ENCODE measurements at regions not wholly inside any gene's neighbourhood (a gene's known extent, or its start where the extent isn't known, plus 50 kb on each side); places are given as distances from the start of the nearest gene placed in this dataset.

DNA sequence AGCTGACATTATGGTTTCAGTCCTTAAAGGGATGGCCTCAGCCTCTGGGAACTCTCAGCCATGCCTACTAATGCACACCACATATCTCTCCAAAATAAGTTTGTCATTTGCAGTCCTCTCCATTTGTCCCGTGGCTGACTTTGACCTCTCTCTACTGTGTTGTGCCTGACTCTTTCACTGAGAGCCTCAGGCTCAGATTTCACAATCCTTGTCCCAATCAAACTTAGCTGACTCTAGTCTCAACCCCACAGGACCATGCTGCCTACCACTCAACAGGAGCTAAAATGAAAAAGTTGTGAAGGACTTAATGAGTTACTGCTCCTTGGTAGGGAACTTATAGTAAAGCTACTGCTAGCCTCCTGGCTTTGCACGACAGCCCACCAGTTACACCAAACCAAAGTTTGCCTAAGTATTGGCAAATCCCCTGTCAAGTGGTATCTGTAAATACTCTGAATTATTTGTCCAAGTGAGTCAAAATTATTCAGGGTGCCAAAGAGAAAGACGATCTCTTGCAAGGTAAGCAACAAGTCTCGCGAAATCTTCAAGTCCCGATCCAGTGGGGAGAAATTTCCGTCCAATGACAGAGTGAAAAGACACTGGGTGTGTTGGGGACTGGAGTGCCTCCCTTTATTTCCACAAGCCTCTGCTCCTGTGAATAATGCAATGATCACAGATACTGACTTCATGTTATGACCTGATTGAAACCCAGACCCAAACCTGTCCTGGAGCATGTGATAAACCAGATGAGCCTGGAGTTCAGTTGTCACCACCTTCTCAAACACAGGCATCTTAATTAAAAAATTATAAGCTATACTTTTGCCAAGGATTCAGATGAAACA, 124.4 kb upstream of the FOXQ1 start:
- H3K4me3 ChIP-seq: no peak overlapping the region
- H3K9me3 ChIP-seq: no peaks in the 10 kb centered on the region
- TF ChIP-seq, protein P1, sequence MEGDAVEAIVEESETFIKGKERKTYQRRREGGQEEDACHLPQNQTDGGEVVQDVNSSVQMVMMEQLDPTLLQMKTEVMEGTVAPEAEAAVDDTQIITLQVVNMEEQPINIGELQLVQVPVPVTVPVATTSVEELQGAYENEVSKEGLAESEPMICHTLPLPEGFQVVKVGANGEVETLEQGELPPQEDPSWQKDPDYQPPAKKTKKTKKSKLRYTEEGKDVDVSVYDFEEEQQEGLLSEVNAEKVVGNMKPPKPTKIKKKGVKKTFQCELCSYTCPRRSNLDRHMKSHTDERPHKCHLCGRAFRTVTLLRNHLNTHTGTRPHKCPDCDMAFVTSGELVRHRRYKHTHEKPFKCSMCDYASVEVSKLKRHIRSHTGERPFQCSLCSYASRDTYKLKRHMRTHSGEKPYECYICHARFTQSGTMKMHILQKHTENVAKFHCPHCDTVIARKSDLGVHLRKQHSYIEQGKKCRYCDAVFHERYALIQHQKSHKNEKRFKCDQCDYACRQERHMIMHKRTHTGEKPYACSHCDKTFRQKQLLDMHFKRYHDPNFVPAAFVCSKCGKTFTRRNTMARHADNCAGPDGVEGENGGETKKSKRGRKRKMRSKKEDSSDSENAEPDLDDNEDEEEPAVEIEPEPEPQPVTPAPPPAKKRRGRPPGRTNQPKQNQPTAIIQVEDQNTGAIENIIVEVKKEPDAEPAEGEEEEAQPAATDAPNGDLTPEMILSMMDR (IDR thresholded peaks at IDR 0.05): no peak
- intact Hi-C loops (cut with DNase I; ENCODE audit: low total_unique reads): no loop called here
- DNase-seq: no peak
- peaks cover 0 to under 1% (median 0%) of the 10 kb centered on the region in 4 donors for H3K4me1 ChIP-seq
- H3K27ac ChIP-seq: no peak overlapping the region
- H3K27me3 ChIP-seq: no peaks in the 10 kb centered on the region
- H3K36me3 ChIP-seq: no peaks in the 10 kb centered on the region

DNA sequence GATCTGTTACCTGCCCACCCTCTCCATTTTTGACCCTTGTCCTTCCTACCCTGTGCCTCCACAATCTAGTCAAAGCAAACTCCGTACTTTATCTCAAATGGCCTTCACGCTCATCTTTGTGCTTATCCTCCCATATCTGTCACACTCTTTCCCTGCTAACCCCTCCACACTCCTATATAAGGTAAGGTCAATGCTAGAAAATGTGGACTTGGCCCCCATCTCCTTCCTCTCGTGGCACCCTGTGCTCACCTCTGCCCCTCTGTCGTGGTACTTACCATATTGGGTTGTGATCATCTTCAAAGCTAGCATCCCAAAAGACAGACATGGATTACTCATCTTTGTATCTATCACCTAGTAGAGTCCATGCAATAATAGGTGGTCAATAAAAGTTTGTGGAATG, 127.6 kb upstream of the FOXQ1 start:
- TF ChIP-seq, protein P1 (IDR thresholded peaks at IDR 0.05): no peak
- Histone ChIP-seq H3K4me3 (no peak overlapping the region), H3K27me3 (no peaks in the 10 kb centered on the region), H3K4me1 (peaks cover 0 to 4% (median 0%) of the 10 kb centered on the region in 4 donors), H3K27ac (no peak overlapping the region), H3K9me3 (no peaks in the 10 kb centered on the region), H3K36me3 (no peaks in the 10 kb centered on the region)
- intact Hi-C loops (cut with DNase I; ENCODE audit: low total_unique reads): no loop called here
- no peak for DNase-seq

DNA sequence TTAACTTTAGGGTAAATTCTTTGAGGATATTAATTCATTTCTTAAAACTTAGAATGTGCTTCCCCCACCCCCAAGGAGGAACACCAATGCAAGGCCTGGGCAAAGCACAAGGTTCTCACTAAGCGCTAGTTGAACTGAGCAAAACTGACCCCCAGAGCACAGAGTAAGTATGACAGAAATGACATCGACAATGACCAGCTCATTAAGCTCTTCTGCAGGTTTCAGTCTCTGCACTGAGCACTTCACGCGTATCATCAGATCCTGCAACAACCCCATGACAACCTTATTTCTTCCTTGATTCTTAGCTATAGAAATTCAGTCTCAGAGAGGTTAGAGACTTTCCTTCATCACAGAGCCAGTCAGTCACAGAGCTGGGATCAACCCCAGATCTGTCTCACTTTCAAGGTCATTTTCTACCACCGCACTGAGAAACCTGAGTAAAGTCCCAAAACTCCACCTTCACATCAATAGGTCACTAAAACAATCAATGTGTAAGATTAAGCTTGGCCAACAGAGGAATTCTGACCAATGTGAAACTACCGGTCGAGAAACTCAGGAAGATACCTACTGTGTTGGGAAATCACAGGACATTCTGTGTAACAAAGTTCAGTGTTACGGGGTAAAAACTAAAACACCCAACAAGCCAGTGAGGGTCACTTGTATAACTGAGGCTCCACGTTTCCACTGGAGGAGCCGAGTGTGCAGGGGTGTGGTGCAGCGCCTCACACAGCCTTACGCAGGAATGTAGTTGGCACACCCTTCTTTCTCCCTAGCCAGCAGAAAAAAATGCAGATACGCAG, 129.0 kb upstream of the FOXQ1 start:
- DNase-seq: no peak
- TF ChIP-seq, protein P1 (IDR thresholded peaks at IDR 0.05): no peak
- intact Hi-C loops (cut with DNase I; ENCODE audit: low total_unique reads): no loop called here
- Histone ChIP-seq H3K27ac (no peak overlapping the region), H3K9me3 (no peaks in the 10 kb centered on the region), H3K27me3 (no peaks in the 10 kb centered on the region), H3K36me3 (no peaks in the 10 kb centered on the region), H3K4me1 (peaks cover 0 to 4% (median 0%) of the 10 kb centered on the region in 4 donors), H3K4me3 (no peak overlapping the region)

DNA sequence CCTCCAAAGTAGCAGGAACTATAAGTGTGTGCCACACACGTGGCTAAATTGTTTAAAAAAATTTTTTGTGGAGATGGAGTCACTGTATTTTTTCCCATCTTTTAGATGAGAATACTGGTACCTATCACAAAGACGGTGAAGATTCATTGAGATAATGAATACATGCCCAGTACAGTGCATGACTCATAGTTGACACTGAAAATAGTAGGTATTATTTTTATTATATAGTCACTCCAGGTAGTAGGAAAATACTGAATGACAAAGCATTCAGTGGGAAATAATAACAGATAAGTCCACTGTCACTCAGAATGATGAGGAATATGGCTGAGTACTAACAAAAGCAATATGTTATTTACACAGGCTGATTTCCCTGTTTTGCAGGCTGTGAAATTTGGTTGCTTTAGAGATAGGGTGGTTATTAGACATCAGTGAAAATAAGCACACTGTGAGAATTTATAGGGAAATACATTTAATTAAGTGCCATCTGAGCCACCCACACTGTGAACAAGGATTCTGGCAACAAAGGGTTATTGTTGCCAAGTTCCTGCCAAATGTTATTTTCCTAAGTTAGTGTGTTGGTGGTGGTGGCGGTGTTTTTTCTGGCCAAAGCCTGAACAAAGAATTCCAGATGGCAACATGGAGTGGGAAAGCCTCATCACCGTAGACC, 129.8 kb upstream of the FOXQ1 start:
- DNase-seq: no peak
- TF ChIP-seq, protein P1 (IDR thresholded peaks at IDR 0.05): no peak
- Histone ChIP-seq H3K36me3 (no peaks in the 10 kb centered on the region), H3K4me1 (peaks cover 0 to 4% (median 0%) of the 10 kb centered on the region in 4 donors), H3K27me3 (peaks cover 0 to under 1% of the 10 kb centered on the region in 2 donors), H3K27ac (no peak overlapping the region), H3K9me3 (no peaks in the 10 kb centered on the region), H3K4me3 (no peak overlapping the region)
- intact Hi-C loops (cut with DNase I; ENCODE audit: low total_unique reads): no loop called here

DNA sequence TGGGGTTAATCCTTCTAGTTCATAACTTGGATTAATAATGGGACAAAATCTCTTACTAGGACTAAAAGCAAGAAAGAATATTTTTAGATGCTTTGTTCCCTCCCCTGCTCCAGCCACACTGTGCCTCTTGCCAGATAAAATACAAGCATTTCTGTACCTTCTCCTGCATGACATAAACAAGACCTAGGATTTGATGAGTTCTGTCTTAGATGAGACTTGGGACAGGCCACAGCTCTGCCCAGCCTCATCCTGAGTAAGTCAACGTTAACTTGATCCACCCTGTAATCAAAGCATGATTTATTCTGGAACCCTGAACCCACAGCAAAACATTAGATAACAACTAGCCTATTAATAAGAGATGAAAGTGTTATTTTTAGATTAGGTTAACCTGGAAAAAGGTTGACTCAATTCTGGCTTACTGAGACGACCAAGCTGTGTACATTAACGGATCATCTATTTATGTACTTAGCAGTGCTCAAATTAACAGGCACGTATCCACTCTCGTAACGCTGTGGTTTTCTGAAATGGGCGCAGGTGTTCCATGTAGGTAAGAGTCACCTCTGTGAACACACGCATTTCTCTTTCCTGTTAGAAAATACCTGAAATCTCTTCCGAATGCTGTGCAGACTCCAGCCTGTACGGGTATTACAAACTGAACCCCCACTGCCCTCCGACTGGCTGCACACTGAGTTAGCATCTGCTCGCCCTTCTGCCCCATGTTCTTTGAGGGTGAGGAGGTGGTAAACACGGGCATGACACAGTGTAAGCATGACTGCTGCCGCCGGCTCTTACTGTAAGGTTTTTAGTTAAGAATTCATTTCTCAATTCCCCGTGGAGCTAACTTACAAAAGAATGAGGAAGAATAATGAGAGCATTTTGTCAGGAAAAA, 132.1 kb upstream of the FOXQ1 start:
- TF ChIP-seq, protein P1 (IDR thresholded peaks at IDR 0.05): no peak
- no peak overlapping the region for H3K27ac ChIP-seq

More for the DNA sequence above, 132.1 kb upstream of the FOXQ1 start:
- no peak overlapping the region for H3K4me3 ChIP-seq
- peaks cover 0 to 6% of the 10 kb centered on the region in 2 donors for H3K27me3 ChIP-seq
- DNase-seq: no peak
- H3K4me1 ChIP-seq: peaks cover 0 to 4% (median 0%) of the 10 kb centered on the region in 4 donors
- intact Hi-C loops (cut with DNase I; ENCODE audit: low total_unique reads): no loop called here
- no peaks in the 10 kb centered on the region for H3K36me3 ChIP-seq
- no peaks in the 10 kb centered on the region for H3K9me3 ChIP-seq
